ENCODE measurements at regions not wholly inside any gene's neighbourhood (a gene's known extent, or its start where the extent isn't known, plus 50 kb on each side); places are given as distances from the start of the nearest gene placed in this dataset.
"Not testable (repeated sequence)": the region's sequence is repeated elsewhere in the genome, so short reads cannot be mapped to it uniquely, and the experiment has no call there.

- no peak for DNase-seq
Measured at GRCh38 chr5:108581026-108581425, 166.7 kb upstream of the FER start.

DNA sequence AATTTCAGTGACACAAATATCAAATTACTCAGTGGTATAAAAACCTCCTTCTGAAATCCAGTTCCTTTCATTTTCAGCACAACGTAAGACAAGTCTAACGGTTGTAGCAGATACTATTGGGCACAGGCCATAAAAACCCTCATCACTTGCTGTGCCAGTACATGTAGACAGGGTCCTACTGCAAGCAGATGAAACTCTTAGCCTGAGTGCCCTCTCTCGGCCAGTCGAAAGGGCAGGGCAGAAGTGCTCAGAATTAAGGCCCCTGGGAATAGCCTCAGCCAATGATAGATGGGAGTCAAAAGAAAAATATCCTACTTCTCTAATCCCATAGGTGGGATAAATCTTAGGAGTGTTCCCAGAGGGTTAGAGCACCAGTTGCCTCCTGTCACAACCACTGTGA lies 168.5 kb upstream of the FER start:
- DNase-seq, result no peak

DNA sequence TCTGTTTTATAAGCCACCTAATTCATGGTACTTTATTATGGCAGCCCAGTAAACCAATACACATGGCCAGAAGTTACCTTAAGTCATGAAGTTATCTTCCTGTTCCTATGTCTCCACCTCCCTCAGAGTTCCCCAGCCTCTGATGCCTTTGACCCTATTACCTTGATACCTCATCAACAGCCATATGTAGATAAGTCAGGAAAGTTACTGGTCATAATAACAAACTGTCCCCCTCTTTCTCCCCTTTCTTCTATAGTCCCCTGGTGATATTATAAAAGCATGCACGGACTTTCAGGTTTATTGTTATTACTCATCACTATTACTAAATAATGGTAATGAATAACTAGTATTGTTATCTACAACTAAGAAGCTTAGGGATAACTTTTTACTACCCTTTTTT lies 168.9 kb upstream of the FER start:
- no peak for DNase-seq

- no peak for DNase-seq
Measured at GRCh38 chr5:108567429-108567828, 180.3 kb upstream of the FER start.

DNA sequence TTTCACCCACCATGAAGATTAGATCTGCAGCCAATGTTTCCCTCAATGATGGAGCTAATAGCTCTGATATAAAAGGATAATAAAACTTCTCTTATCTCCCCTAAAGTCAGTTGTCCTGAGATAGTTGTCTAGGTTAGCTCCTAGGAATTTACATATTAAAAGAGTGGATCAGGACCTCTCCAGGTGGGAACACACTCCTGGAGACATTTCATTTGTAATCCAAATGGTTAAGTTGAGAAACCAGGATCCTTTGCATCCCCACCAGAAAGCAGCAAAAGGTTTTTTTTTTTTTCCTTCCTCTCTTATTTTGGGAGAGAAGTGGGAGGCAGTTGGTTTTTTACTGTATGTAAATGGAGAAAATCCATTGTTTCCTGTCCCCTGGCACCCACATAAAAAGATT lies 182.5 kb upstream of the FBXL17 start:
- DNase-seq, result no peak

GRCh38 chr5:108562205-108562454 lies 180.2 kb upstream of the FBXL17 start:
- DNase-seq, result no peak

DNA sequence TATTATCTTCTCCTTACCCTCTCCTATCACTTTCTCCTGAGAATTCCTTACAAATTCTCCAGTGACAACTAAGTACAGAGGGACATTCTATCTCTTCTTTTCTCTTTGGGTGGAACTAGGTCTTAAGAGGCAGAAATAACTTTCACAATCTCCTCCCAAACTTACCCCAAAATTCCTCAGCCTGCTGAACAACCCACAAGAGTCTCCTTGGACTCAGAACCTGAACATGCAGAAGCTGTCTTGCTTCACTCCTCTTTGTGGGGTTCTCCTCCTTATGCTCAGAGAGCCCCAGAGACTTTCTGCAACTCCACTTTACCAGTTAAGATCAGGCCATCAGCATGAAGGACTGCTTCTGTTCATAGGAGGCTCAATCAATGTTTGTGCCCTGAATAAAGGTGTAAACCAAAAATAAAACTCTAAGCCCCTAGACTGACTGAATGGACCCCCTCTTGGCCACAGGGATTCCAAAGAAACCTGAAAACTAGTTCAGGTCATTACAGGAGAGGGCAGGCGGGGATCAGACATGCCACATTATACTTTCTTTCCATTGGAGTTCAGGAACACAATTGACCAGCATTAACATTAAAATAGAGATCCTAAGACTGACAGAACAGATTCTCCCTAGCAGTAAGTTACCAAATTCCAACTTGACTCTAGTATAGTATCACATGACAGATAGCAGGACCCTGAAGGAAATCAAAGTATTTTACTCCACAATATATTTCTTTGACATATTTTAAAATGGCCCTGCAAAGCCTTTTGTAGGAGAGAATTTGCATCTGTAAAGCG lies 179.7 kb upstream of the FBXL17 start:
- DNase-seq, result no peak

DNA sequence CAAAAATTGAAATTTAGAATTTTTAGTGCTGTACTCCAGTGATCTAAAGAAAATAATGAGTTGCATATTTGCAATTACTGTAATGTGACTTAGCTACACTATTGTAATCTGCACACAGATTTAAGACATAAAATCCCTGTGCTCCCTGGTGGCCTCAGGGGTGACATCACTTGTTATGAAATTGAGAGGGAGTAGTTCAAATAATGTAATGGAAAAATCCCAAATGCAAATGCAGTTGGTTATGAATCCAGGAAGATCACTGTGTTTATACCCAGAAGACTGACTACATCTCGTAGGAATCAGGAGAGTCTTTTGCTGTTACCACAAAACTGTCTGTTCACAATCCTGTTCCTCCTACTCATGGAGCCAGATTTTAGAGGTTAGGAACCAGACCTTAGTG lies 178.7 kb upstream of the FBXL17 start:
- peak; percentile 58 for DNase-seq

- no peak for DNase-seq
Measured at GRCh38 chr5:108560166-108560565, 178.3 kb upstream of the FBXL17 start.

GRCh38 chr5:108558840-108559239 lies 176.9 kb upstream of the FBXL17 start:
- DNase-seq, result not testable (repeated sequence)

- DNase-seq, result not testable (repeated sequence)
Measured at GRCh38 chr5:108558142-108558541, 176.2 kb upstream of the FBXL17 start.

GRCh38 chr5:108557686-108558085 lies 175.8 kb upstream of the FBXL17 start:
- DNase-seq, result no peak

GRCh38 chr5:108556441-108557145 lies 174.7 kb upstream of the FBXL17 start:
- no peak for DNase-seq

GRCh38 chr5:108548684-108549596 lies 167.0 kb upstream of the FBXL17 start:
- DNase-seq, result no peak

GRCh38 chr5:108546939-108547338 lies 165.0 kb upstream of the FBXL17 start:
- DNase-seq, result no peak

- DNase-seq, result no peak
Measured at GRCh38 chr5:108545301-108545700, 163.4 kb upstream of the FBXL17 start.

- DNase-seq, result no peak
Measured at GRCh38 chr5:108543486-108543885, 161.6 kb upstream of the FBXL17 start.

GRCh38 chr5:108541836-108542235 lies 159.9 kb upstream of the FBXL17 start:
- DNase-seq, result no peak

DNA sequence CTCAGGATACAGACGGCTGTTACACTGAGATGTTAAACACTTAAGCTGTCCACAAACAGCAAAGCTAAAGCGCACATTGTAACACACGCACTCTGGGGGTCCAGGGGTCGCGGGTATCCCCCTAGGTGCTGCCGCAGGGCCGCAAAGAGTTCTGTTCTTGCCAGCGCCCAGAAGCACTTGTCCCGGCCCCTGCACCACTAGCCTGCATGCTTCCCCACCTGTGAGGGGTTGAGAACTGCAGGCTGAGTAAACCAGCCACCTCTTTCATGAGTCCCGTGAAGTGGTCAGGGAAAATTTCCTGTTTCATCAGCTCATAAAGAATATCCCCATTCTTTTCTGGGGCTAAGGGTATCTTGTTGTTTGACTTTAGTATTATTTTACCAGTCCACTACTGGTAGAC lies 154.4 kb upstream of the FBXL17 start:
- DNase-seq, result no peak

GRCh38 chr5:108532129-108532445 lies 150.2 kb upstream of the FBXL17 start:
- DNase-seq, result not testable (repeated sequence)

DNA sequence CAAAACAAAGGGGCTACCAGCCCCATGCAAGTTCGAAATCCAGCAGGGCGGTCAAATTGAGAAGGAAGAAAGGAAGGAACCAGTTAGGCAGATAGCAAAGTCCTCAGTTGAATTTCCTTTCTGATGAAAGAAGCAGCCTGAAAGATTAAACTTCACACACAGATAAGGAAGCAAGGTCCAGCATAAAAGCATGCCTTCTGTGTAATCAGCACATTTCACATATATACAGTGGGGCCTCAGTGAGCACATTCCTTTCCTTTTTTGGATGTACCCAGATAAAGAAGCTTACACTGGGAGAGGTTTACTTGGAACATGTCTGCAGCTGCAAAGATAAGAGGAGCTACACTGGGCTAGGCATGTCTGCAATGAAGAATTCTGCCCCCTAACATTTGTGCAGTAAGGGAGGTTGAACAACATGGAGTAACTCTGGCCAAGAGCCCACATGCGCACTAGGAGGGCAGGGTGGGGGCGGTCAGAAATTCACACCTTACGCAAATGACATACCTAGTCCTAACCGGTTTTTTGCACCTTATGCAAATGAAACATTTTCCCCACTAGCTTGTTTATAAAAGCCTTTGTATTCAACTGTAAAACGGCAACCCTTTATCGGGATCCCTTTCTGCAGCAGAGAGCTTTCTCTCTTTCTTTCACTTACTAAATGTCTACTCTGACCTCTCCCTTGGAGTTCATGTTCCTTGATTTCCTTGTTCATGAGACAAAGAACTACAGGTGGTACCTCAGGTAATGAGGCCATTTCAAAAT lies 149.7 kb upstream of the FBXL17 start:
- DNase-seq, result no peak

DNA sequence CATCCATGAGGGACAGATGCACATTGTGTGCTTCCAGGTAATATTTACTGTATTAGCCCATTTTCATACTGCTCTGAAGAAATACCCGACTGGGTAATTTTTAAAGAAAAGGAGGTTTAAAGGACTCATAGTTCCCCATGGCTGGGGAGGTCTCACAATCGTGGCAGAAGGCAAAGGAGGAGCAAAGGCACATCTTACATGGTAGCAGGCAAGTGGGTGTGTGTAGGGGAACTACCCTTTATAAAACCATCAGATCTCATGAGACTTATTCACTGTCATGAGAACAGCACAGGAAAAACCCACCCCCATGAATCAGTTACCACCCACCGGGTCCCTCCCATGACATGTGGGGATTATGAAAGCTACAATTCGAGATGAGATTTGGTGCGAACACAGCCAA lies 148.8 kb upstream of the FBXL17 start:
- DNase-seq, result no peak

- DNase-seq, result no peak
Measured at GRCh38 chr5:108529381-108529780, 147.5 kb upstream of the FBXL17 start.
